Mononuclear cell (primary cell): ENCODE measurements at regions not wholly inside any gene's neighbourhood (a gene's known extent, or its start where the extent isn't known, plus 50 kb on each side); places are given as distances from the start of the nearest gene placed in this dataset.
"Not testable (repeated sequence)": the region's sequence is repeated elsewhere in the genome, so short reads cannot be mapped to it uniquely, and the experiment has no call there.

Experiments used
- H3K27me3 ChIP-seq: 2 replicates; pipeline ENCODE4 v1.6.0; 2011; ENCODE audit warnings: low read length, control low read depth; ENCODE audit not compliant: insufficient read depth
- H3K4me1 ChIP-seq: 2 replicates; pipeline ENCODE4 v1.5.1; 2011; ENCODE audit warnings: mild to moderate bottlenecking, low read length, control low read depth; ENCODE audit not compliant: insufficient read depth
- H3K4me3 ChIP-seq: 2 replicates; pipeline ENCODE4 v1.5.1; 2011; ENCODE audit warnings: mild to moderate bottlenecking, low read length, moderate library complexity
- H3K9me3 ChIP-seq: 2 replicates; pipeline ENCODE4 v1.5.1; 2011; ENCODE audit warnings: low read depth, mild to moderate bottlenecking, control low read depth, low read length

- H3K4me3 ChIP-seq = no peak overlapping the region
- H3K4me1 ChIP-seq = peaks cover 68% of the 10 kb centered on the region
- H3K9me3 ChIP-seq = no peaks in the 10 kb centered on the region
- H3K27me3 ChIP-seq = no peaks in the 10 kb centered on the region
These were observed 55.0 kb upstream of the CHD2 start for GRCh38 chr15:92845126-92845508.

GRCh38 chr15:92846741-92847140 lies 53.4 kb upstream of the CHD2 start:
- no peaks in the 10 kb centered on the region for H3K9me3 ChIP-seq
- peaks cover 60% of the 10 kb centered on the region for H3K4me1 ChIP-seq
- no peak overlapping the region for H3K4me3 ChIP-seq
- H3K27me3 ChIP-seq = no peaks in the 10 kb centered on the region

- Histone ChIP-seq H3K9me3 (no peaks in the 10 kb centered on the region), H3K4me3 (no peak overlapping the region), H3K4me1 (peaks cover 59% of the 10 kb centered on the region), H3K27me3 (no peaks in the 10 kb centered on the region)
These were observed 52.3 kb upstream of the CHD2 start for GRCh38 chr15:92847841-92848240.

GRCh38 chr15:92848464-92848851 lies 51.7 kb upstream of the CHD2 start:
- Histone ChIP-seq H3K4me1 (peaks cover 59% of the 10 kb centered on the region), H3K4me3 (no peak overlapping the region), H3K27me3 (no peaks in the 10 kb centered on the region), H3K9me3 (no peaks in the 10 kb centered on the region)

- Histone ChIP-seq H3K9me3 (no peaks in the 10 kb centered on the region), H3K27me3 (no peaks in the 10 kb centered on the region), H3K4me1 (peaks cover 55% of the 10 kb centered on the region), H3K4me3 (no peak overlapping the region)
These were observed 51.1 kb upstream of the CHD2 start for GRCh38 chr15:92848852-92849598.

GRCh38 chr15:92850218-92850617 lies 49.9 kb upstream of the CHD2 start:
- not testable (repeated sequence) for H3K9me3 ChIP-seq, H3K4me3 ChIP-seq, H3K27me3 ChIP-seq
- H3K4me1 ChIP-seq = peaks cover 44% of the 10 kb centered on the region
